Stomach (tissue), 8 donors: ENCODE measurements at regions not wholly inside any gene's neighbourhood (a gene's known extent, or its start where the extent isn't known, plus 50 kb on each side); places are given as distances from the start of the nearest gene placed in this dataset.
"Not testable (repeated sequence)": the region's sequence is repeated elsewhere in the genome, so short reads cannot be mapped to it uniquely, and the experiment has no call there.

Experiments
- DNase-seq, 2 donors: peaks; one replicate each; pipeline versions ENCODE4 v3.0.0 to v3.0.0-alpha.2; 2013 to 2019
- H3K27ac ChIP-seq, 5 donors: fragments of 200-600 bp in 4 of 5; sonication (generic) in 4 of 5; one replicate each; pipeline ENCODE4 v1.5.1; 2013 to 2019; ENCODE audit warnings: mild to moderate bottlenecking in 1 of 5, moderate library complexity in 1 of 5
- H3K27me3 ChIP-seq, 3 donors: fragments of 200-600 bp; sonication (generic); one replicate each; pipeline ENCODE4 v1.5.1; 2017 to 2019; ENCODE audit warnings: mixed run types in 1 of 3
- H3K36me3 ChIP-seq, 4 donors: fragments of 200-600 bp; sonication (generic); 1 replicate in 3 of 4; 2 replicates in 1 of 4; pipeline ENCODE4 v1.5.1; 2016 to 2019
- H3K4me1 ChIP-seq, 4 donors: fragments of 200-600 bp; sonication (generic); one replicate each; pipeline ENCODE4 v1.5.1; 2016 to 2019
- H3K4me3 ChIP-seq, 4 donors: fragments of 200-600 bp; sonication (generic) in 3 of 4; one replicate each; pipeline ENCODE4 v1.5.1; 2016 to 2019; ENCODE audit warnings: mild to moderate bottlenecking in 1 of 4
- H3K9me3 ChIP-seq, 4 donors: fragments of 200-600 bp; sonication (generic); one replicate each; pipeline ENCODE4 v1.5.1; 2016 to 2019
- CTCF ChIP-seq, 7 experiments: fragments of 450-650 bp in 4 of 7; fragments of 200-600 bp in 3 of 7; sonication (generic) in 3 of 7; IDR thresholded peaks; one replicate each; pipeline ENCODE4 v1.5.1; 2016 to 2019; ENCODE audit warnings: antibody characterized with exemption in 7 of 7, control low read depth in 2 of 7, mild to moderate bottlenecking in 1 of 7
- EP300 ChIP-seq: sonication (generic); formaldehyde crosslinking; IDR thresholded peaks from one replicate; pipeline ENCODE4 v1.6.1; 2017; ENCODE audit warnings: antibody characterized with exemption
- POLR2A ChIP-seq, 4 donors: fragments of 450-650 bp; IDR thresholded peaks; one replicate each; pipeline ENCODE4 v1.6.1; 2016; ENCODE audit warnings: antibody characterized with exemption in 4 of 4, control low read depth in 2 of 4, mild to moderate bottlenecking in 1 of 4, moderate library complexity in 1 of 4
- POLR2AphosphoS5 ChIP-seq, 3 donors: sonication (generic); formaldehyde crosslinking; IDR thresholded peaks; one replicate each; pipeline ENCODE4 v1.6.1; 2016; ENCODE audit warnings: antibody characterized with exemption in 3 of 3
- WGBS, 5 donors: extraction: QIAGEN DNeasy Blood & Tissue Kit in 3 of 5; methylation state at CpG; one replicate each; pipeline versions ENCODE4 v1.1.5 to v1.1.7; 2013 to 2018; 5-methylcytosine and 5-hydroxymethylcytosine counted together
- intact Hi-C: fragments of 100-400 bp; cut with DNase I; formaldehyde crosslinking; loops from one replicate; pipeline ENCODE4 v1.15.1; 2023; ENCODE audit warnings: low total_unique reads
- donor health status: healthy with polysubstance abuse.
- donor health status: Bipolar disorder and iron deficiency.
- donor health status: healthy.

GRCh38 chr13:61107989-61108388, 307.7 kb downstream of the PCDH20 start:
- 90 to 98% (median 94%) methylated on average over 2 of the region's 2 CpGs for WGBS, 5 donors
- no peaks in the 10 kb centered on the region for H3K27me3 ChIP-seq
- TF ChIP-seq POLR2A (IDR thresholded peaks at IDR 0.05), result no peak
- TF ChIP-seq CTCF (IDR thresholded peaks at IDR 0.05), result no peak
- TF ChIP-seq POLR2AphosphoS5 (IDR thresholded peaks at IDR 0.05), result no peak
- TF ChIP-seq EP300, result no peak
- peaks cover 0 to 5% (median under 1%) of the 10 kb centered on the region in 4 donors for H3K9me3 ChIP-seq
- no peak overlapping the region for H3K27ac ChIP-seq
- H3K4me1 ChIP-seq, result no peaks in the 10 kb centered on the region
- no peak for DNase-seq
- H3K36me3 ChIP-seq, result no peaks in the 10 kb centered on the region
- intact Hi-C loops, result no loop called here
- no peak overlapping the region for H3K4me3 ChIP-seq

- Histone ChIP-seq H3K27me3 (no peaks in the 10 kb centered on the region), H3K9me3 (no peaks in the 10 kb centered on the region), H3K27ac (no peak overlapping the region), H3K36me3 (no peaks in the 10 kb centered on the region), H3K4me1 (no peaks in the 10 kb centered on the region), H3K4me3 (no peak overlapping the region)
- no peak for DNase-seq
- intact Hi-C loops, result no loop called here
- TF ChIP-seq POLR2A (IDR thresholded peaks at IDR 0.05) (no peak), POLR2AphosphoS5 (IDR thresholded peaks at IDR 0.05) (no peak), CTCF (IDR thresholded peaks at IDR 0.05) (no peak), EP300 (no peak)
Observed at GRCh38 chr13:61095885-61096284, 319.8 kb downstream of the PCDH20 start.

- intact Hi-C loops, result no loop called here
- TF ChIP-seq CTCF (IDR thresholded peaks at IDR 0.05) (no peak), POLR2A (IDR thresholded peaks at IDR 0.05) (no peak), POLR2AphosphoS5 (IDR thresholded peaks at IDR 0.05) (no peak), EP300 (no peak)
- DNase-seq, result no peak
- Histone ChIP-seq H3K27ac (no peak overlapping the region), H3K4me3 (no peak overlapping the region), H3K4me1 (no peaks in the 10 kb centered on the region), H3K36me3 (no peaks in the 10 kb centered on the region), H3K27me3 (no peaks in the 10 kb centered on the region), H3K9me3 (no peaks in the 10 kb centered on the region)
Observed at GRCh38 chr13:61094865-61095264, 320.8 kb downstream of the PCDH20 start.

- not testable (repeated sequence) for DNase-seq
- 63 to 73% (median 71%) methylated on average over 8 of the region's 8 CpGs for WGBS, 5 donors
Observed at GRCh38 chr13:61089894-61090293, 325.8 kb downstream of the PCDH20 start.

GRCh38 chr13:61086087-61086486, 329.6 kb downstream of the PCDH20 start:
- intact Hi-C loops, result no loop called here
- 83 to 97% (median 89%) methylated on average over 1 of the region's 1 CpG for WGBS, 5 donors
- H3K36me3 ChIP-seq, result no peaks in the 10 kb centered on the region

More at GRCh38 chr13:61089894-61090293, 325.8 kb downstream of the PCDH20 start:
- H3K4me1 ChIP-seq, H3K9me3 ChIP-seq, H3K27me3 ChIP-seq, intact Hi-C loops, H3K36me3 ChIP-seq, H3K4me3 ChIP-seq, H3K27ac ChIP-seq: not testable (repeated sequence)

More at GRCh38 chr13:61086087-61086486, 329.6 kb downstream of the PCDH20 start:
- no peaks in the 10 kb centered on the region for H3K4me1 ChIP-seq
- no peak for DNase-seq
- H3K4me3 ChIP-seq, result no peak overlapping the region
- no peak overlapping the region for H3K27ac ChIP-seq
- TF ChIP-seq POLR2AphosphoS5 (IDR thresholded peaks at IDR 0.05) (no peak), POLR2A (IDR thresholded peaks at IDR 0.05) (no peak), CTCF (IDR thresholded peaks at IDR 0.05) (no peak), EP300 (no peak)
- no peaks in the 10 kb centered on the region for H3K27me3 ChIP-seq
- H3K9me3 ChIP-seq, result no peaks in the 10 kb centered on the region
